ENCODE measurements at regions not wholly inside any gene's neighbourhood (a gene's known extent, or its start where the extent isn't known, plus 50 kb on each side); places are given as distances from the start of the nearest gene placed in this dataset.
"Not testable (repeated sequence)": the region's sequence is repeated elsewhere in the genome, so short reads cannot be mapped to it uniquely, and the experiment has no call there.

- Mint-ChIP-seq H3K9me3 (no peaks in the 10 kb centered on the region), H3K4me3 (no peak overlapping the region), H3K36me3 (no peaks in the 10 kb centered on the region), H3K27ac (no peak overlapping the region), H3K4me1 (ENCODE audit: low read depth) (no peaks in the 10 kb centered on the region), H3K27me3 (no peaks in the 10 kb centered on the region)
- CTCF ChIA-PET, result no interaction called here
- POLR2A ChIA-PET, result no interaction called here
- no peak for DNase-seq
- intact Hi-C loops (cut with micrococcal nuclease), result no loop called here
Observed at GRCh38 chr5:166899343-166899742, 1392.1 kb upstream of the WWC1 start.

- Mint-ChIP-seq H3K27me3 (no peaks in the 10 kb centered on the region), H3K4me3 (no peak overlapping the region), H3K27ac (no peak overlapping the region), H3K36me3 (no peaks in the 10 kb centered on the region), H3K4me1 (ENCODE audit: low read depth) (no peaks in the 10 kb centered on the region), H3K9me3 (peaks cover 2% of the 10 kb centered on the region)
- POLR2A ChIA-PET, result no interaction called here
- intact Hi-C loops (cut with micrococcal nuclease), result no loop called here
- DNase-seq, result no peak
- CTCF ChIA-PET, result interaction anchor here (0.7 kb wide), 1 partner anchor 108 kb away, joined by 4 read pairs; no protein-coding TSS in a partner anchor
Observed at GRCh38 chr5:166904571-166904970, 1386.9 kb upstream of the WWC1 start.

- no peaks in the 10 kb centered on the region for H3K36me3 Mint-ChIP-seq
- no peaks in the 10 kb centered on the region for H3K27me3 Mint-ChIP-seq
- H3K27ac Mint-ChIP-seq, result no peak overlapping the region
- no peak overlapping the region for H3K4me3 Mint-ChIP-seq
- no peak for DNase-seq
- peaks cover 2% of the 10 kb centered on the region for H3K9me3 Mint-ChIP-seq
- no peaks in the 10 kb centered on the region for H3K4me1 Mint-ChIP-seq (ENCODE audit: low read depth)
- ChIA-PET CTCF (no interaction called here), POLR2A (no interaction called here)
- intact Hi-C loops (cut with micrococcal nuclease), result no loop called here
Observed at GRCh38 chr5:166906991-166907713, 1384.3 kb upstream of the WWC1 start.

- Mint-ChIP-seq H3K36me3 (no peaks in the 10 kb centered on the region), H3K4me3 (no peak overlapping the region), H3K9me3 (peaks cover 2% of the 10 kb centered on the region), H3K27ac (no peak overlapping the region), H3K27me3 (no peaks in the 10 kb centered on the region), H3K4me1 (ENCODE audit: low read depth) (no peaks in the 10 kb centered on the region)
- ChIA-PET POLR2A (no interaction called here), CTCF (no interaction called here)
- intact Hi-C loops (cut with micrococcal nuclease), result no loop called here
- no peak for DNase-seq
Observed at GRCh38 chr5:166909040-166909439, 1382.4 kb upstream of the WWC1 start.

- Mint-ChIP-seq H3K9me3 (peaks cover 2% of the 10 kb centered on the region), H3K27me3 (no peaks in the 10 kb centered on the region), H3K4me3 (no peak overlapping the region), H3K36me3 (no peaks in the 10 kb centered on the region), H3K4me1 (ENCODE audit: low read depth) (no peaks in the 10 kb centered on the region), H3K27ac (no peak overlapping the region)
- ChIA-PET CTCF (no interaction called here), POLR2A (no interaction called here)
- no peak for DNase-seq
- intact Hi-C loops (cut with micrococcal nuclease), result no loop called here
Observed at GRCh38 chr5:166909926-166910325, 1381.5 kb upstream of the WWC1 start.

- Mint-ChIP-seq H3K27me3 (no peaks in the 10 kb centered on the region), H3K4me3 (no peak overlapping the region), H3K27ac (no peak overlapping the region), H3K36me3 (no peaks in the 10 kb centered on the region), H3K9me3 (peaks cover 2% of the 10 kb centered on the region), H3K4me1 (ENCODE audit: low read depth) (no peaks in the 10 kb centered on the region)
- POLR2A ChIA-PET, result no interaction called here
- intact Hi-C loops (cut with micrococcal nuclease), result no loop called here
- CTCF ChIA-PET, result no interaction called here
- DNase-seq, result no peak
Observed at GRCh38 chr5:166910995-166911394, 1380.5 kb upstream of the WWC1 start.

- ChIA-PET POLR2A (no interaction called here), CTCF (no interaction called here)
- no peaks in the 10 kb centered on the region for H3K27me3 Mint-ChIP-seq
- no peaks in the 10 kb centered on the region for H3K4me1 Mint-ChIP-seq (ENCODE audit: low read depth)
- intact Hi-C loops (cut with micrococcal nuclease), result no loop called here
- H3K4me3 Mint-ChIP-seq, result no peak overlapping the region
- no peaks in the 10 kb centered on the region for H3K36me3 Mint-ChIP-seq
- peaks cover 3% of the 10 kb centered on the region for H3K9me3 Mint-ChIP-seq
- no peak overlapping the region for H3K27ac Mint-ChIP-seq
- DNase-seq, result no peak
Observed at GRCh38 chr5:166916021-166916420, 1375.4 kb upstream of the WWC1 start.

GRCh38 chr5:166926138-166926537 is 1365.3 kb upstream of the WWC1 start:
- peaks cover 30% of the 10 kb centered on the region for H3K9me3 Mint-ChIP-seq
- ChIA-PET CTCF (no interaction called here), POLR2A (no interaction called here)
- H3K36me3 Mint-ChIP-seq, result no peaks in the 10 kb centered on the region
- no peaks in the 10 kb centered on the region for H3K4me1 Mint-ChIP-seq (ENCODE audit: low read depth)
- no peaks in the 10 kb centered on the region for H3K27me3 Mint-ChIP-seq
- H3K4me3 Mint-ChIP-seq, result no peak overlapping the region
- H3K27ac Mint-ChIP-seq, result no peak overlapping the region
- DNase-seq, result no peak
- intact Hi-C loops (cut with micrococcal nuclease), result no loop called here

GRCh38 chr5:166926806-166927475 is 1364.5 kb upstream of the WWC1 start:
- H3K27me3 Mint-ChIP-seq; DNase-seq; intact Hi-C loops (cut with micrococcal nuclease); H3K36me3 Mint-ChIP-seq; CTCF ChIA-PET; POLR2A ChIA-PET; H3K4me3 Mint-ChIP-seq; H3K27ac Mint-ChIP-seq; H3K4me1 Mint-ChIP-seq (ENCODE audit: low read depth): not testable (repeated sequence)
- peaks cover 30% of the 10 kb centered on the region for H3K9me3 Mint-ChIP-seq

- POLR2A ChIA-PET, result no interaction called here
- Mint-ChIP-seq H3K4me1 (ENCODE audit: low read depth) (no peaks in the 10 kb centered on the region), H3K36me3 (no peaks in the 10 kb centered on the region), H3K27me3 (no peaks in the 10 kb centered on the region), H3K27ac (no peak overlapping the region), H3K9me3 (peaks cover 10% of the 10 kb centered on the region), H3K4me3 (no peak overlapping the region)
- DNase-seq, result no peak
- intact Hi-C loops (cut with micrococcal nuclease), result no loop called here
- CTCF ChIA-PET, result no interaction called here
Observed at GRCh38 chr5:166936351-166936750, 1355.1 kb upstream of the WWC1 start.

- POLR2A ChIA-PET, result no interaction called here
- no peak for DNase-seq
- CTCF ChIA-PET, result no interaction called here
- Mint-ChIP-seq H3K36me3 (no peaks in the 10 kb centered on the region), H3K9me3 (peaks cover 14% of the 10 kb centered on the region), H3K4me1 (ENCODE audit: low read depth) (no peaks in the 10 kb centered on the region), H3K27ac (no peak overlapping the region), H3K4me3 (no peak overlapping the region), H3K27me3 (no peaks in the 10 kb centered on the region)
- intact Hi-C loops (cut with micrococcal nuclease), result no loop called here
Observed at GRCh38 chr5:166938071-166938470, 1353.4 kb upstream of the WWC1 start.

- CTCF ChIA-PET, result no interaction called here
- Mint-ChIP-seq H3K36me3 (no peaks in the 10 kb centered on the region), H3K27ac (no peak overlapping the region), H3K27me3 (no peaks in the 10 kb centered on the region), H3K9me3 (peaks cover 17% of the 10 kb centered on the region), H3K4me1 (ENCODE audit: low read depth) (no peaks in the 10 kb centered on the region), H3K4me3 (no peak overlapping the region)
- DNase-seq, result no peak
- intact Hi-C loops (cut with micrococcal nuclease), result no loop called here
- POLR2A ChIA-PET, result no interaction called here
Observed at GRCh38 chr5:166942948-166943347, 1348.5 kb upstream of the WWC1 start.

GRCh38 chr5:166947045-166947444 is 1344.4 kb upstream of the WWC1 start:
- CTCF ChIA-PET, result interaction anchor here (0.6 kb wide), 1 partner anchor 58 kb away, joined by 4 read pairs; no protein-coding TSS in a partner anchor

More at GRCh38 chr5:166947045-166947444, 1344.4 kb upstream of the WWC1 start:
- POLR2A ChIA-PET, result no interaction called here
- Mint-ChIP-seq H3K9me3 (peaks cover 13% of the 10 kb centered on the region), H3K4me1 (ENCODE audit: low read depth) (no peaks in the 10 kb centered on the region), H3K27ac (no peak overlapping the region), H3K4me3 (no peak overlapping the region), H3K27me3 (no peaks in the 10 kb centered on the region), H3K36me3 (no peaks in the 10 kb centered on the region)
- no peak for DNase-seq
- intact Hi-C loops (cut with micrococcal nuclease), result no loop called here
